ENCODE measurements at regions not wholly inside any gene's neighbourhood (a gene's known extent, or its start where the extent isn't known, plus 50 kb on each side); places are given as distances from the start of the nearest gene placed in this dataset.
"Not testable (repeated sequence)": the region's sequence is repeated elsewhere in the genome, so short reads cannot be mapped to it uniquely, and the experiment has no call there.

- no peak overlapping the region for H3K4me3 ChIP-seq (ENCODE audit: low read depth, low read length)
- no peak for TF ChIP-seq CTCF (IDR thresholded peaks at IDR 0.05; ENCODE audit: control insufficient read depth, extremely low read depth, insufficient read depth)
- DNase-seq (ENCODE audit: low read depth) = no peak
These were observed 196.3 kb downstream of the DCDC2C start for GRCh38 chr2:3899536-3900155.

- H3K4me3 ChIP-seq (ENCODE audit: low read depth, low read length) = no peak overlapping the region
- no peak for TF ChIP-seq CTCF (IDR thresholded peaks at IDR 0.05; ENCODE audit: control insufficient read depth, extremely low read depth, insufficient read depth)
- DNase-seq (ENCODE audit: low read depth) = no peak
These were observed 198.8 kb downstream of the DCDC2C start for GRCh38 chr2:3902131-3902530.

DNA sequence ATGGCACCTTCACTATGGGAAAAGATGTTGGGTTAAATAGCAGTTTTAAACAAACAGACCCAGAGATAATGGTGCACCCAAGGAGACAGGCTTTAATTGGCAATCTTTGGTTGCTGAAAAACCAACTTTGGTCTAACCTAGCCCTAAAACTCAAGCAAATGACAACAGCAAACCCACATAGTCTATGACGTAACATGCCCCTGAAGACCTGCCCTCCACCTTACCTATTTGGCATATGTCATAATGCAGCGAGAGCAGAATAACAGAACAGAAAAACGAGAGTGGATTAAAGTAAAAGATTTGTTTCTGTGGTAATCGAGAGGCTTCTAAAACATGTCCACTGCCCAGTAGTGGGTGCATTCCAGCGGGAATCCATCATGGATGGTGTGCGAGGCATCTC is 200.7 kb downstream of the DCDC2C start:
- DNase-seq (ENCODE audit: low read depth) = no peak
- no peak overlapping the region for H3K4me3 ChIP-seq (ENCODE audit: low read depth, low read length)
- no peak for TF ChIP-seq CTCF (IDR thresholded peaks at IDR 0.05; ENCODE audit: control insufficient read depth, extremely low read depth, insufficient read depth)

GRCh38 chr2:3908498-3908897 is 205.1 kb downstream of the DCDC2C start:
- not testable (repeated sequence) for DNase-seq (ENCODE audit: low read depth); H3K4me3 ChIP-seq (ENCODE audit: low read depth, low read length)

DNA sequence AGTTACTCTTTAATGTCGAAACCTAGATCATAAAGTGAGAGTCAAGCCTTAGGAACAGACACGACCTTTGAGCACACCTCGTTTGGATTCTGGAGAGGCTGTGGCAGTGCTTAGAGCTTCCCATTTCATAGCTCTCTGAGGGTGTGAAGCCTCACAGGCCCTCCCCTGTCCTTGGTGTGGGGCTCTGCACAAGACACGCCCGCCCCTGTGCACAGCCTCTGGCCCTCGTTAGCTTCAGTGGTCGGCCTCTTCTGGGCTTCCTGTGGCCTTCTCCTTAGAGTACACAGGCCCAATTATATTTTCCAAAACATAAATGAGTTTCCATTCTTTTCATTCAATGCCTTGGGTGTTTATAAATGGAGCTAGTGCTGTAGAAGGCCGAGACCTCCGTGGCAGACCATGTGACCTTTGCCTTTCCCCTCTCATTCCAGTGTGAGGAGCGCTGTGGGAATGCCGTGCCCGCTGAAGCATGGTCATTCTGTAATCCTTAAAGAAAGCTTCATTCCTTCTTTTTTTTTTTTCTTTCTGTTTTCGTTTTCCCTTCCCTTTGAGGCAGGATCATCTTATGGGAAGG is 208.6 kb downstream of the DCDC2C start:
- no peak for TF ChIP-seq CTCF (IDR thresholded peaks at IDR 0.05; ENCODE audit: control insufficient read depth, extremely low read depth, insufficient read depth)
- no peak for DNase-seq (ENCODE audit: low read depth)
- no peak overlapping the region for H3K4me3 ChIP-seq (ENCODE audit: low read depth, low read length)

DNA sequence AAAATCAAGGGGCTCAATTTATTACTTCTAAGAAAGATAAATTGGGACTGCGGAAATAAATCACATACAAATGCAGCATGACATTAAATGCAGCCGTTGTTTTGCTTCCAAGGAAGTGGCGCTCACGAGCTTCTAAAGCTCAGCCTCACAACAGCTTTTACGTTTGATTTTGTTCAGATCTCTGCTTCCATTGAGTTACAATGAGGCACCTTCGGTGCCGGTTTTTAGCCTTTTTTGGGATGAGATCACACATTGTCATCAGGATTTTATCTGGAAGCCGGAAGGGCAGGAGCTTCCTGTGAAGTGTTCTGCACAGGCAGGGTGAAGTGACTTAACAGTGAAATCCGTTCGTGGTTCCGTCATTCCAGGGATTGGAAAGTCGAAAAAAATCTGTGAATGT is 209.8 kb downstream of the DCDC2C start:
- no peak overlapping the region for H3K4me3 ChIP-seq (ENCODE audit: low read depth, low read length)
- no peak for TF ChIP-seq CTCF (IDR thresholded peaks at IDR 0.05; ENCODE audit: control insufficient read depth, extremely low read depth, insufficient read depth)
- no peak for DNase-seq (ENCODE audit: low read depth)

- no peak for TF ChIP-seq CTCF (IDR thresholded peaks at IDR 0.05; ENCODE audit: control insufficient read depth, extremely low read depth, insufficient read depth)
- no peak for DNase-seq (ENCODE audit: low read depth)
- H3K4me3 ChIP-seq (ENCODE audit: low read depth, low read length) = no peak overlapping the region
These were observed 210.9 kb downstream of the DCDC2C start for GRCh38 chr2:3914241-3914640.
